NOMO-1 treated with DMSO at 0.1 percent for 48 hours (cell line): ENCODE measurements at regions not wholly inside any gene's neighbourhood (a gene's known extent, or its start where the extent isn't known, plus 50 kb on each side); places are given as distances from the start of the nearest gene placed in this dataset.

Experiments used
- DNase-seq: peaks from one replicate; lab custom pipeline; 2025; ENCODE audit not compliant: unreplicated experiment; lab: John Stamatoyannopoulos, UW

DNA sequence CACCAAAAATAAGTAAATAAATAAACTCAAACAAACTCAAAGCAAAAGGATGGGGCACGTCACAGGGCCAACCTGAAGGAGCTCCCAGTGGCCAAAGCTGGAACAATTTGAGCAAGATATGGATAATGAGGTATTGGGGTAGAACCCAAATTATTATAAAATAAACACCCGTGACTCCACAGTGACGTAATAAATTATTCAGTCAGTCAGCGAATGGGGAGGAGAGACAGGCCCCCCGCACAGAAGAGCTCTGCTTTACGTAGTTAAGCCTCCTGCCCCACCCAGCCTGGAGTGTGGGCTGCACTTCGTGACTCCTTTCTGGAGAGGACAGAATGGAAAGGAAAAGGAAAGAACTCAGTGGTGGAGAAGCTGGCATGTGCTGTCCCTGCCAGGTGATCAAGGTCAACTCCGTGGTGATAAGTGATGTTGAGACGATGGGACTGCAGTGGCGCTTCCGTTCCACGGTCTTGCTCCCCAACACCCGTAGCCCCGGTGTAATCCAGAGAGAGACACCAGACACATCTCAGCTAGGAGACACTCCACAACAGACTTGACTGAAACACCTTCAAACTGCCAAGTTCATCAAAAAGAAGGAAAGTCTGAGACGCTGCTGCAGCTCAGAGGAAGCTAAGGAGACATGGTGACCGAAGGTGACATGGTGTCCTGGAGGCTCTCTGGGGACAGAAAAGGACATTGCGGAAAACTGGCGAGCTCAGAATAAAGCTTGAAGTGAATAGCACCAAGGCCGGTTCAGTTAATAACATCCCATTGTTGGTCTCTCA, 83.3 kb upstream of the COL5A1 start:
- no peak for DNase-seq

- peak; percentile 69 for DNase-seq
Measured at GRCh38 chr9:134559013-134559412, 82.6 kb upstream of the COL5A1 start.

- no peak for DNase-seq
Measured at GRCh38 chr9:134560206-134560605, 81.4 kb upstream of the COL5A1 start.

DNA sequence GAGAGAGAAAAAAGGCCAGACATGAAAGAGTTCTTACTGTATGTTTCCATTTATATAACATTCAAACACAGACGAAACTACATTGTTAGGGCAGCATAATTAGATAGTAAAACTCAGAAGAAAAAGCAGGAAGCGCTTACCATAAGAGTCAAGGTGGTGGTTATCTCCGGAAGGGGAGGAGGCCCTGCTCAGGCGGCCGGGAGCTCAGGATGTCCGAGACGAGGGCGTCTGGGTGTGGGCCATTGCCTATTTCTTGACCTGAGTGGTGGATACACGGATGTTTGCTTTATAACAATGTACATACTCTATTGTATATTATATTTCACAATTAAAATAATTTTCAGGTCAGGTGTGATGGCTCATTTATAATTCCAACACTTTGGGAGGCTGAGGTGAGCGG, 80.9 kb upstream of the COL5A1 start:
- DNase-seq = peak; percentile 32

DNA sequence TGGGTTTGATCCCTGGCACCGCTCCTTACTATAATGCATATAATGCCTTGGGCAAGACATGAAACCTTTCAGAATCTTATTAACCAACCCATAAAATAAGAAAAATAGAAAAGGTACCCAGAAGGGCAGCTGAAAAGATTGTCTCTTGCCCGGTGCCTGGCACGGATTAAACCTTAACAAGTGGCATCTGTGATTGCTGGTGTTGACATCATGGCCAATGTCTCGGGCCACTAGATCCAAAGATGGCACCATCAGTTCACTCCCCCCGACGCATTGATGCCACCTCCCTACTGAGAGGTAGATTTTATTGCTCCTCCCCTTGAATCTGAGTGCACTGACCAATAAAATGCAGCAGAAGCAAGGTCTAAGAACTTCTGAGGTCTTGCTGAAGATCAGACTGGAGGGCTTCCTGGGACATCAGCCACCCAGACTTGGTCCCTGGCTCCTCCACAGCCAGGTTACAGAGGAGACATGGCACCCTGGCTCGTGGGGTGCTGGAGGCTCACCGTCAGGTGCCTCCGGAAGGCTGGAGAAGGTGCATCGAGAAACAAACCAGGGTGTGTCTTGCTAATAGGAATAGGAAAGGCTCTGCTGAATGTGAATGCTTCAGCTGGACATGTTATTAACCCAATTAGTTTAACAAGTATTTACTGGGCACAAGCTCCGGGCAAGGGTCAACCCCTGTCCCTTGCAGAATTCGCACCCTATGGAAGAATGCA, 80.0 kb upstream of the COL5A1 start:
- no peak for DNase-seq

DNA sequence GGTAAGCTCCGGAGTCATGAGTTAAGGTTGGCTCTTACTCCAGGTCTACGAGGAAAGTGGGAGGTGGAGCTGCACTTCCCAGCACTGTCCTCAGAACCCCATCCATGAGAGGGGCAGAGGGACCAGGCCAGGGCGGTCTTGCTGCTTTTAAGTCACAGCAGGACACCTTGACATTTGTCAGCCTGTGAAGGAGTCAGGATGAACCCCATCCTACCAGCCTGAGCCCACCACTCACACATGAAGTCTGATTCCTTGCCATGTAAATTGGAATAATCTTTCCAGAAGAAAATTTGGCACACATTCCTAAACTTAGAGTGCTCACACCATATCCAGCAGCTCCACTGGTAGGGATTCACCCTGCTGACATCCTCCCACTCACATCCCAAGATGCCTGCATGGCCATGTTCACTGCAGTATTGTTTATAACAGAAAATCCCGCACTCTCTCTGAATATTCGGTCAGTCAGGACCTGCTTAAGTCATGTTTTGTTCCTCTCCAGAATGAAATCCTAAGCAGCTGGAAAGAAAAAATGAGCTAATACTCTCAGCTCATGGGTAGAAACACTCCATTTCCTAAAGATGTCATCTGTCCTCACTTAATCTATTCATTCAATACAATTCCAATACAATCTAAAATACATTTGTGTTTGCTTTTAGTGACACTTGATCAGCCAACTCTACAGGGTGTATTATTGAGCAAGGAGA, 79.3 kb upstream of the COL5A1 start:
- DNase-seq = no peak

GRCh38 chr9:134563397-134563796, 78.2 kb upstream of the COL5A1 start:
- DNase-seq = no peak

DNA sequence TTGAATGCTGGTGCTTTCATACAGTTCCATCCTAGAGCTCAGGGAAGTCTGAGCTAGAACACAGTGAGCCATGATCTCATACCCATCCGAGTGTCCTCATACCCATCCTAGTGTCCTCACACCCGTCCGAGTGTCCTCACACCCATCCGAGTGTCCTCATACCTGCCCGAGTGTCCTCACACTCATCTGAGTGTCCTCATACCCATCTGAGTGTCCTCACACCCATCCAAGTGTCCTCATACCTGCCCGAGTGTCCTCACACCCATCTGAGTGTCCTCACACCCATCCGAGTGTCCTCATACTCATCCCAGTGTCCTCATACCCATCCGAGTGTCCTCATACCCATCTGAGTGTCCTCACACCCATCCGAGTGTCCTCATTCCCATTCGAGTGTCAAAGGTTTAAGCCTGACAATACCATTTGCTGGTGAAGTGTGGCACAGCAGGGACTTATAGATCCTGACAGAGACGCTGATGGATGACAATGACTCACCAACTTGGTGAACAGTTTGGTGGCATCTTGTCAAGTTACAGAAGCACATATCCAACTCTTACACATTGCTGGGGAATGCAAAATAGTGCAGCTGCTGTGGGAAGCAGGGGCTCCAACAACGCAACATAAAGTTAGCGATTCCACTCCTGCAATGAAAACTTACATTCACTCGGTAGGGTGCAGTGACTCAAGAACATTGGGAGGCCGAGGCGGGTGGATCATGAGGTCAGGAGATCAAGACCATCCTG, 77.0 kb upstream of the COL5A1 start:
- DNase-seq = no peak

DNA sequence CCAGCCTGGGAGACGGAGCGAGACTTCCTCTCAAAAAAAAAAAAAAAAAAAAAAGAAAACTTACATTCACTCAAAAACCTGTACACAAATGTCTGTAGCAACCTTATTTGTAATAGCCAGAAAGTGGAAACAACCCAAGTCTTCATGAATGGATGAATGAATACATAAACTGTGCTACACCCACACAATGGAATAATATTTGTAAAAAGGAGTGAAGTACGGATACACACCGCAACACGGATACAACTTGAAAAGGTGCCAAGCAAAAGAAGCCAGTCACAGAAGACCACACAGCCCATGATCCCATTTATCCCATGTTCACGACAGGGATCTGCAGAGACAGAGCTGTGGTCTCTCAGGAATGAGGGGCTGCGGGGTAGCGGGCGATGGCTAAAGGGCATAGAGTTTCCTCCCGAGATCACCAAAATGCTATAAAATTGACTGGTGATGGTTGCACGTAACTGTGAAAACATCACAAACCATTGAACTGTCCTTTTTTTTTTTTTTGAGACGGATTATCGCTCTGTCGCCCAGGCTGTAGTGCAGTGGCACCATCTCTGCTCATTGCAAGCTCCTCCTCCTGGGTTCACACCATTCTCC, 76.2 kb upstream of the COL5A1 start:
- DNase-seq = no peak

DNA sequence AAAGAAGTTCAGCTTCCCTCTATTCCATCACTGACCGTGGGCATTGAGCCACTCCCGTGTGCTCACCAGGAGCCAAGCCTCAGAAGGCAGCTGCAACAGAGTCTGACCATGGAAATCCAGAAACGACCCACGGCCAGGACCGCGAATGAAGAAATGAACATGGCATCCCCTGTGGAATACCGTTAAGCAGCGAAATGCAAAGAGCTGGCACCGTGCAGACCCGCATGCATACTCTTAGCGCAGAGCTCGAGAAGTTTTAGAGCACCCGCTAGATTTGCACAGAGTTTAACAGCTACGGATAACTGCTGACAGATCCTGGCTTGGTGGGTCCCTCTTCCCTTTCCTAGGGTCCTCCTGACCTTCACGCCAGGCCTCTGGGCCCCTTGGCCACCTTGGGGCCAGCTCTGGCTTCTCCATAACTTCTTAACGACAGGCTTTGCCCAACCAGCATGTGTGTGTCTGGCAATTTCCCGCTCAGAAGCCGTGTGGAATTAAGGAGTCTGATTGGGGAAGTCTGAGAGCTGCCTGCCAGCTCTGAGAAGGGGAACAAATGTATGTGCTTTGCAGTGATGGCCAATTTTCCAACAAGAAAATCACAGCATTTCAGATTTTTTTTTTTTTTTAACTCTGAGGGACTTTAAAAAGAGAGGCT, 75.3 kb upstream of the COL5A1 start:
- no peak for DNase-seq

- no peak for DNase-seq
Measured at GRCh38 chr9:134566936-134567335, 74.7 kb upstream of the COL5A1 start.

DNA sequence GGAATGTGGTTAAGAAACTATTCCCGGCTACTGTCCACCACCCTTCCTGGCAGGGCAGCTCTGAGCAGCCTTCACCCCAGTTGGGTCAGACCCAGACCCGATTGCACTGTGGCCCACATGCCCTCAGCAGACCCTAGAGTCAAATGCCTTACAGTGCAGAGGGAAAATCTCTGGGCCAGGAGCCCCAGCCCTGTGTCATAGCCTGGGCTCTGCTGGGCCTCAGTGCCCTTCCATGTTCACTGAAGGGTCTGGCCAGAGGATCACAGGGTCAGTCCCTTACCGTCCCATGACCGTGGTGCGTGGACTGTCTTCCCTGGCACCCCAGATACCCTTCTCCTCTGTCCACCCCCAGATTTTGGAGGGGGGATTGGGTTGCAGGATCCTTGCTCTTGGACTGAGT, 73.5 kb upstream of the COL5A1 start:
- no peak for DNase-seq

DNA sequence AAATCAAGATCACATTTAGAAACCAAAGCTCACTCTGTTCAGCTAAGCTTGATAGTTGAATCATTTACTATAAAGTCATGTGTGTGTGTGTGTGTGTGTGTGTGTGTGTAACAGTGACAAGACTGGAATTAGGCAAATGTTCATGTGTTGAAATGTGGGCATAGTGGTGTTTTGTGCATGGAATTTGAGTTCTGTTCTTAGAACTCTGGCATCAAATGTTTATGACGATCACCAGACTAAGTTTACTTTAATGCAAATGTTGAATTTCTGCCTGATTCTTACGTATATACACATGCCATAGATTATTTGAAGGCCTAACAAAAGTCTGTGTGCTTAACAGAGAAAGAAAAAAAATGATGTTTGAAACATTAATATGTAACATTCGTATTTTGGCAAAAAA, 72.8 kb upstream of the COL5A1 start:
- DNase-seq = no peak

GRCh38 chr9:134569626-134570025, 72.0 kb upstream of the COL5A1 start:
- DNase-seq = no peak

GRCh38 chr9:134570151-134570621, 71.4 kb upstream of the COL5A1 start:
- no peak for DNase-seq

DNA sequence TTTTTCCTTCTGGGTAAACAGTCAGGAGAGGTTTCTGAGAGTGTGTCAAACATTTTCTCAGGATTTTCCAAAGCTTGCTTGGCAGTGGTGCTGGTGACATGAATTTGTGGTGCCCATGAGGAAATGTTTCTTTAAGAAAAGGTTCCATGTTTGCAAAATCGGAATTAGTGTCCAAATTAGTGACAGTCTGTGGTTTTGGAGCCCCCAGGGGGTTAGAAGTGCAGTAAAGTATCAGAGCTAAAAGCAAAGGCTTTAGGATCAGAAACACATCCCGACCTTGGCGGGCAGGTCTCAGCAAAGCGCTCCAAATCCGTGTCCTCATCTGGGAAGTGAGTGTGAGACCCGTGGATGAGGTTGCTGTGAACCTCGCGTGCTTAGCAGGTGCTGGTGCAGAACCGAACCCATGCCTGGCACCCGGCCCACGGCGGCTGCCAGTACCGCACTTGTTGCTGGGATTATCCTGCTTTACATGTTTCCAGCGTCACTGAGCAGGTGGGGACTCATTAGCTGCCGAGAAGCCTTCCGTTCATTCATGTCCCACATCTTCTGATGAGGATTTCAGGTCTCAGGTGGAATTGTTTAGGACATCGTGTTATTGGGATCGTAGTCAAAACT, 70.8 kb upstream of the COL5A1 start:
- no peak for DNase-seq

DNA sequence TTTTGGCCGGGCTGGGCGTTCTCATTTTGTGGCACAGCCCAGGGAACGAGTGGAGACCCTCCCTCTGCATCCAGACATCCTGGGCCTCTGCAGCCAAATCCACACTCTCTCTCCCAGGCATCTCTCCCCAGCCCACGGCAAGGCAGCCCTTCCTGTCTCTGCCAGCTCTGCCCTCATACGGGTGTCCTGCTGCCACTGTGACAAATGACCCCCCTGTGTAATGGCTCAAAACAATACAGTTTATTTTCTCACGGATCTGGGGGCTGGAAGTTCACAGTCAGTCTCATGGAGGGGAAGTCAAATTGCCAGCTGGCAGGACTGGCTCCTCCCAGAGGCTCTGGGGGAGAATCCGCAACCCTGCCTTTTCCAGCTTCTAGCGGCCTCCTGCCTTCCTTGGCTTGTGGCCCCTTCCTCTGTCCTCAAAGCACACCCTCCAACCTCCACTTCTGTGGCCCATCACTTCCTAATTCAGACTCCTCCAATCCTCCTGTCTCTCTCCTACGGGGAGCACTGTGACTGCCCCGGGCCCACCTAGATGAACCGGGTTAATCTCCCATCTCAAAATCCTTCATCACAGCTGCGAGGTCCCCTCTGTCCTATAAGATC, 70.2 kb upstream of the COL5A1 start:
- DNase-seq = no peak

GRCh38 chr9:134571946-134572917, 69.4 kb upstream of the COL5A1 start:
- no peak for DNase-seq
